HepG2 (cell line): ENCODE measurements at regions not wholly inside any gene's neighbourhood (a gene's known extent, or its start where the extent isn't known, plus 50 kb on each side); places are given as distances from the start of the nearest gene placed in this dataset.

Experiments used
- ATAC-seq: fragments of 200-7000 bp; cut with Tn5 transposase; 3 replicates; pipeline ENCODE4 v1.9.1; 2020; ENCODE audit warnings: mild to moderate bottlenecking, moderate library complexity
- BruUV-seq: library from RNA; stranded (reverse); fragments of 400-500 nt; replicated peaks from 2 replicates; lab custom pipeline; 2021; lab: Mats Ljungman, UMichigan
- CTCF ChIA-PET: fragments of 300-600 bp; formaldehyde crosslinking; extraction: SDS; loops from one replicate; lab custom pipeline; 2021; ENCODE audit warnings: low total read pairs, inconsistent platforms, low intra/inter-chr PET ratio; lab: Yijun Ruan, JAX
- POLR2A ChIA-PET: fragments of 350-600 bp; sonication (Branson Sonifier 250); formaldehyde crosslinking; loops from one replicate; lab custom pipeline; 2020; ENCODE audit warnings: antibody characterized with exemption, inconsistent platforms; lab: Yijun Ruan, JAX
- DNase-seq: peaks from one replicate; pipeline ENCODE4 v3.0.0-alpha.2; 2015; ENCODE audit warnings: low spot score
- FAIRE-seq: peaks from 3 replicates; lab custom pipeline; 2011; peaks lifted over from hg19 to GRCh38; lab: Jason Lieb, UNC
- H2AFZ ChIP-seq: one replicate; pipeline ENCODE4 v1.6.1; 2011; ENCODE audit warnings: low read length, inconsistent platforms
- H3K27ac ChIP-seq: fragments of 300-600 bp; 3 replicates; pipeline ENCODE4 v1.8.0; 2011; ENCODE audit warnings: mixed run types, mild to moderate bottlenecking, mixed read lengths, low read length, inconsistent platforms; ENCODE audit not compliant: insufficient read depth; ENCODE audit errors: extremely low read length
- H3K27me3 ChIP-seq, 2 experiments: fragments of 200-600 bp in 1 of 2; 2 replicates in 1 of 2; 3 replicates in 1 of 2; pipeline versions ENCODE4 v1.6.0 to v1.8.0; 2011; ENCODE audit warnings: low read length in 2 of 2, mild to moderate bottlenecking in 2 of 2, moderate library complexity in 2 of 2, inconsistent platforms in 1 of 2; ENCODE audit not compliant: insufficient read depth in 2 of 2, control insufficient read depth in 1 of 2
- H3K36me3 ChIP-seq, 2 experiments: fragments of 200-600 bp in 1 of 2; replicated peaks in 1 of 2; 2 replicates in 1 of 2; 3 replicates in 1 of 2; pipeline versions ENCODE4 v1.5.1 to v1.8.0; 2011; ENCODE audit warnings: low read length in 2 of 2, inconsistent platforms in 1 of 2; ENCODE audit not compliant: insufficient read depth in 2 of 2, control insufficient read depth in 1 of 2
- H3K4me1 ChIP-seq: 2 replicates; pipeline ENCODE4 v1.5.1; 2012; ENCODE audit warnings: low read length, inconsistent platforms; ENCODE audit not compliant: insufficient read depth
- H3K4me2 ChIP-seq: 2 replicates; pipeline ENCODE4 v1.6.0; 2011; ENCODE audit warnings: low read depth, low read length, inconsistent platforms
- H3K4me3 ChIP-seq, 3 experiments: fragments of 200-600 bp in 1 of 3; sonication (generic), shearing (Covaris generic) in 1 of 3; replicated peaks in 1 of 3; 2 replicates each; pipeline ENCODE4 v1.5.1; 2011 to 2016; ENCODE audit warnings: low read length in 3 of 3, inconsistent platforms in 2 of 3, low read depth in 2 of 3, mild to moderate bottlenecking in 2 of 3, control low read depth in 1 of 3, mixed read lengths in 1 of 3; ENCODE audit not compliant: insufficient read depth in 1 of 3
- H3K79me2 ChIP-seq: one replicate; pipeline ENCODE4 v1.6.1; 2011; ENCODE audit warnings: low read length, inconsistent platforms; ENCODE audit not compliant: insufficient read depth
- H3K9ac ChIP-seq: 2 replicates; pipeline ENCODE4 v1.6.0; 2011; ENCODE audit warnings: mild to moderate bottlenecking, low read depth, low read length, inconsistent platforms; ENCODE audit not compliant: insufficient read depth
- H3K9me3 ChIP-seq: 2 replicates; pipeline ENCODE4 v1.5.1; 2012; ENCODE audit warnings: mild to moderate bottlenecking, low read length
- H4K20me1 ChIP-seq: 2 replicates; pipeline ENCODE4 v1.6.0; 2011; ENCODE audit warnings: inconsistent platforms, mild to moderate bottlenecking, low read length, moderate library complexity; ENCODE audit not compliant: insufficient read depth
- CCDC6 ChIP-seq: sonication (generic); formaldehyde crosslinking; IDR thresholded peaks from 2 replicates; pipeline ENCODE4 v1.8.1; 2022; ENCODE audit warnings: mild to moderate bottlenecking, missing genetic modification reagents, moderate library complexity
- HDAC2 ChIP-seq: sonication (generic); formaldehyde crosslinking; IDR thresholded peaks from 2 replicates; pipeline ENCODE4 v1.4.0; 2020; ENCODE audit warnings: missing genetic modification reagents
- KLF9 ChIP-seq: IDR thresholded peaks from 2 replicates; pipeline ENCODE4 v1.6.1; 2016; ENCODE audit warnings: low read depth
- NFIB ChIP-seq: sonication (generic); formaldehyde crosslinking; IDR thresholded peaks from 2 replicates; pipeline ENCODE4 v1.9.0; 2021; ENCODE audit warnings: missing genetic modification reagents, mild to moderate bottlenecking, borderline replicate concordance
- RAD51 ChIP-seq: fragments of 450-650 bp; IDR thresholded peaks from 2 replicates; pipeline ENCODE4 v1.6.1; 2016; ENCODE audit warnings: borderline replicate concordance
- RFXAP ChIP-seq: sonication (generic); formaldehyde crosslinking; IDR thresholded peaks from 2 replicates; pipeline ENCODE4 v1.4.0; 2020; ENCODE audit warnings: missing genetic modification reagents, borderline replicate concordance
- ZNF382 ChIP-seq: sonication (generic); formaldehyde crosslinking; IDR thresholded peaks from 2 replicates; pipeline ENCODE4 v1.5.0; 2020; ENCODE audit warnings: missing genetic modification reagents, mild to moderate bottlenecking, borderline replicate concordance
- ZNF562 ChIP-seq: sonication (generic); formaldehyde crosslinking; IDR thresholded peaks from 2 replicates; pipeline ENCODE4 v1.8.0; 2022; ENCODE audit warnings: missing genetic modification reagents, borderline replicate concordance
- ZNF577 ChIP-seq: sonication (generic); formaldehyde crosslinking; IDR thresholded peaks from 2 replicates; pipeline ENCODE4 v1.4.0; 2020; ENCODE audit warnings: mild to moderate bottlenecking, low read depth, missing genetic modification reagents, borderline replicate concordance
- ZNF652 ChIP-seq: IDR thresholded peaks from 2 replicates; pipeline ENCODE4 v1.6.1; 2016; ENCODE audit warnings: low read depth, borderline replicate concordance
- WGBS: methylation state at CpG from one replicate; pipeline ENCODE4 v1.1.6; 2017; ENCODE audit warnings: low lambda C conversion rate; 5-methylcytosine and 5-hydroxymethylcytosine counted together
- in situ Hi-C: cut with HindIII; loops from 2 replicates; pipeline ENCODE4 v1.10.0; 2017; ENCODE audit warnings: low pct_unique_long_range_greater_than_20kb; ENCODE audit not compliant: extremely low pct_ligation_motif_present
- intact Hi-C: fragments of 100-400 bp; cut with micrococcal nuclease; formaldehyde crosslinking; loops from one replicate; pipeline ENCODE4 v1.10.0; 2022; ENCODE audit not compliant: unreplicated experiment
- TF ChIP-seq, protein P1 (sequence below): sonication (generic); formaldehyde crosslinking; IDR thresholded peaks from 2 replicates; pipeline ENCODE4 v1.8.1; 2023; ENCODE audit warnings: mild to moderate bottlenecking, missing genetic modification reagents, borderline replicate concordance
- TF ChIP-seq, protein P2 (sequence below): sonication (generic); formaldehyde crosslinking; conservative IDR thresholded peaks from 2 replicates; pipeline ENCODE4 v1.8.0; 2022; ENCODE audit warnings: missing genetic modification reagents
- TF ChIP-seq, protein P3 (sequence below): sonication (generic); formaldehyde crosslinking; IDR thresholded peaks from 2 replicates; pipeline ENCODE4 v1.8.0; 2022; ENCODE audit warnings: mild to moderate bottlenecking, missing genetic modification reagents
- TF ChIP-seq, protein P4 (sequence below): sonication (generic); formaldehyde crosslinking; IDR thresholded peaks from 2 replicates; pipeline ENCODE4 v1.5.1; 2020; ENCODE audit warnings: mild to moderate bottlenecking, moderate library complexity, missing genetic modification reagents
- TF ChIP-seq, protein P5 (sequence below): sonication (generic); formaldehyde crosslinking; IDR thresholded peaks from 2 replicates; pipeline ENCODE4 v1.5.0; 2020; ENCODE audit warnings: mild to moderate bottlenecking, missing genetic modification reagents
- TF ChIP-seq, protein P6 (sequence below): sonication (generic); formaldehyde crosslinking; IDR thresholded peaks from 2 replicates; pipeline ENCODE4 v1.8.0; 2022; ENCODE audit warnings: missing genetic modification reagents, mild to moderate bottlenecking, inconsistent platforms, borderline replicate concordance

DNA sequence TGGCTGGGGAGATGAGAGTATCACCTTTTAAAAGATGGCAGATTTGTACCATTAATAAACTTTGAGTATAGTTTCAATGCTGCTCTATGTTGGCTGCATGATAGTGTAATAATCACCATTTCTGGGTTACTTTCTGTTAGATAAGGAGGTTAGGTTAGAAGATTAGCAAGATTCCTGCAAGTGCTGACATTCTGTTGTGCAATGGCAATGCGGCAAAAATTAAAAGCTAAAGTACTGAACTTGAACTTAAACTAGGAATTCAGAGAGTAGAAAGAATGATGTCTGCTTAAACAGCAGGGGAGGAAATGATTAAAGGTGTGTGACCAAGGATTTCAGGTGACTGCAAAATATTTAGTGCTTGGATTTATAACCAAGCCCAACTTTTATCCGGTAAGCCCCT is 399.8 kb upstream of the MON1B start:
- Histone ChIP-seq H3K9me3 (no peaks in the 10 kb centered on the region), H3K36me3 (no peaks in the 10 kb centered on the region)
- WGBS, result 2% methylated on average over 2 of the region's 2 CpGs
- TF ChIP-seq, protein P1, sequence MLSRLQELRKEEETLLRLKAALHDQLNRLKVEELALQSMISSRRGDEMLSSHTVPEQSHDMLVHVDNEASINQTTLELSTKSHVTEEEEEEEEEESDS (CRISPR knock-in tag), result no peak
- no peak for TF ChIP-seq ZNF382 (CRISPR knock-in tag)
- TF ChIP-seq, protein P2, sequence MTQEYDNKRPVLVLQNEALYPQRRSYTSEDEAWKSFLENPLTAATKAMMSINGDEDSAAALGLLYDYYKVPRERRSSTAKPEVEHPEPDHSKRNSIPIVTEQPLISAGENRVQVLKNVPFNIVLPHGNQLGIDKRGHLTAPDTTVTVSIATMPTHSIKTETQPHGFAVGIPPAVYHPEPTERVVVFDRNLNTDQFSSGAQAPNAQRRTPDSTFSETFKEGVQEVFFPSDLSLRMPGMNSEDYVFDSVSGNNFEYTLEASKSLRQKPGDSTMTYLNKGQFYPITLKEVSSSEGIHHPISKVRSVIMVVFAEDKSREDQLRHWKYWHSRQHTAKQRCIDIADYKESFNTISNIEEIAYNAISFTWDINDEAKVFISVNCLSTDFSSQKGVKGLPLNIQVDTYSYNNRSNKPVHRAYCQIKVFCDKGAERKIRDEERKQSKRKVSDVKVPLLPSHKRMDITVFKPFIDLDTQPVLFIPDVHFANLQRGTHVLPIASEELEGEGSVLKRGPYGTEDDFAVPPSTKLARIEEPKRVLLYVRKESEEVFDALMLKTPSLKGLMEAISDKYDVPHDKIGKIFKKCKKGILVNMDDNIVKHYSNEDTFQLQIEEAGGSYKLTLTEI, result no peak
- TF ChIP-seq, protein P3, sequence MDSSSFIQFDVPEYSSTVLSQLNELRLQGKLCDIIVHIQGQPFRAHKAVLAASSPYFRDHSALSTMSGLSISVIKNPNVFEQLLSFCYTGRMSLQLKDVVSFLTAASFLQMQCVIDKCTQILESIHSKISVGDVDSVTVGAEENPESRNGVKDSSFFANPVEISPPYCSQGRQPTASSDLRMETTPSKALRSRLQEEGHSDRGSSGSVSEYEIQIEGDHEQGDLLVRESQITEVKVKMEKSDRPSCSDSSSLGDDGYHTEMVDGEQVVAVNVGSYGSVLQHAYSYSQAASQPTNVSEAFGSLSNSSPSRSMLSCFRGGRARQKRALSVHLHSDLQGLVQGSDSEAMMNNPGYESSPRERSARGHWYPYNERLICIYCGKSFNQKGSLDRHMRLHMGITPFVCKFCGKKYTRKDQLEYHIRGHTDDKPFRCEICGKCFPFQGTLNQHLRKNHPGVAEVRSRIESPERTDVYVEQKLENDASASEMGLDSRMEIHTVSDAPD, result no peak
- no peak for TF ChIP-seq ZNF562 (CRISPR knock-in tag)
- TF ChIP-seq RFXAP (CRISPR knock-in tag), result no peak
- TF ChIP-seq HDAC2 (CRISPR knock-in tag), result no peak
- TF ChIP-seq KLF9 (CRISPR knock-in tag), result no peak
- no peak for TF ChIP-seq CCDC6 (CRISPR knock-in tag)
- TF ChIP-seq ZNF652 (CRISPR knock-in tag), result no peak
- TF ChIP-seq, protein P4, sequence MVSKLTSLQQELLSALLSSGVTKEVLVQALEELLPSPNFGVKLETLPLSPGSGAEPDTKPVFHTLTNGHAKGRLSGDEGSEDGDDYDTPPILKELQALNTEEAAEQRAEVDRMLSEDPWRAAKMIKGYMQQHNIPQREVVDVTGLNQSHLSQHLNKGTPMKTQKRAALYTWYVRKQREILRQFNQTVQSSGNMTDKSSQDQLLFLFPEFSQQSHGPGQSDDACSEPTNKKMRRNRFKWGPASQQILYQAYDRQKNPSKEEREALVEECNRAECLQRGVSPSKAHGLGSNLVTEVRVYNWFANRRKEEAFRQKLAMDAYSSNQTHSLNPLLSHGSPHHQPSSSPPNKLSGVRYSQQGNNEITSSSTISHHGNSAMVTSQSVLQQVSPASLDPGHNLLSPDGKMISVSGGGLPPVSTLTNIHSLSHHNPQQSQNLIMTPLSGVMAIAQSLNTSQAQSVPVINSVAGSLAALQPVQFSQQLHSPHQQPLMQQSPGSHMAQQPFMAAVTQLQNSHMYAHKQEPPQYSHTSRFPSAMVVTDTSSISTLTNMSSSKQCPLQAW, result no peak
- TF ChIP-seq, protein P5, sequence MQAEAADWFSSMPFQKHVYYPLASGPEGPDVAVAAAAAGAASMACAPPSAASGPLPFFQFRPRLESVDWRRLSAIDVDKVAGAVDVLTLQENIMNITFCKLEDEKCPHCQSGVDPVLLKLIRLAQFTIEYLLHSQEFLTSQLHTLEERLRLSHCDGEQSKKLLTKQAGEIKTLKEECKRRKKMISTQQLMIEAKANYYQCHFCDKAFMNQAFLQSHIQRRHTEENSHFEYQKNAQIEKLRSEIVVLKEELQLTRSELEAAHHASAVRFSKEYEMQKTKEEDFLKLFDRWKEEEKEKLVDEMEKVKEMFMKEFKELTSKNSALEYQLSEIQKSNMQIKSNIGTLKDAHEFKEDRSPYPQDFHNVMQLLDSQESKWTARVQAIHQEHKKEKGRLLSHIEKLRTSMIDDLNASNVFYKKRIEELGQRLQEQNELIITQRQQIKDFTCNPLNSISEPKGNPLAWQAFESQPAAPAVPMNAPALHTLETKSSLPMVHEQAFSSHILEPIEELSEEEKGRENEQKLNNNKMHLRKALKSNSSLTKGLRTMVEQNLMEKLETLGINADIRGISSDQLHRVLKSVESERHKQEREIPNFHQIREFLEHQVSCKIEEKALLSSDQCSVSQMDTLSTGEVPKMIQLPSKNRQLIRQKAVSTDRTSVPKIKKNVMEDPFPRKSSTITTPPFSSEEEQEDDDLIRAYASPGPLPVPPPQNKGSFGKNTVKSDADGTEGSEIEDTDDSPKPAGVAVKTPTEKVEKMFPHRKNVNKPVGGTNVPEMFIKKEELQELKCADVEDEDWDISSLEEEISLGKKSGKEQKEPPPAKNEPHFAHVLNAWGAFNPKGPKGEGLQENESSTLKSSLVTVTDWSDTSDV (CRISPR knock-in tag), result no peak
- TF ChIP-seq, protein P6, sequence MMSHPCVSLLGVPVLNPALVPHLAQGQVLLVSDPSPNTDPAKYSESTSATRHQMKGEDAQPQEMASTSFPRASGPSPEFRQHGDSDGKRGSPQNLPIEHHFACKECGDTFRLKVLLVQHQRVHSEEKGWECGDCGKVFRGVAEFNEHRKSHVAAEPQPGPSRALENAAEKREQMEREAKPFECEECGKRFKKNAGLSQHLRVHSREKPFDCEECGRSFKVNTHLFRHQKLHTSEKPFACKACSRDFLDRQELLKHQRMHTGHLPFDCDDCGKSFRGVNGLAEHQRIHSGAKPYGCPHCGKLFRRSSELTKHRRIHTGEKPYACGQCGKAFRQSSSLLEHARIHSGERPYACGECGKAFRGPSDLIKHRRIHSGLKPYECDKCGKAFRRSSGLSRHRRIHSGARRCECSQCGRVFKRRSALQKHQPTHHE (CRISPR knock-in tag), result no peak
- TF ChIP-seq RAD51, result no peak
- no peak for TF ChIP-seq ZNF577
- TF ChIP-seq NFIB (CRISPR knock-in tag), result no peak
- TF ChIP-seq, all 625 proteins: peak for 0
- H3K9ac ChIP-seq, result no peak overlapping the region
- no peak overlapping the region for H3K27ac ChIP-seq
- POLR2A ChIA-PET, result no interaction called here
- ATAC-seq (no peak), DNase-seq (no peak), FAIRE-seq (no peak)
- H3K4me1 ChIP-seq, result no peaks in the 10 kb centered on the region
- no peak overlapping the region for H3K4me2 ChIP-seq
- H2AFZ ChIP-seq, result no peak overlapping the region
- no peak overlapping the region for H3K4me3 ChIP-seq
- BruUV-seq, result no TSS peak
- H3K27me3 ChIP-seq, result peaks cover 0 to 10% of the 10 kb centered on the region in 2 experiments; a peak in 2 of 5 replicates
- CTCF ChIA-PET, result no interaction called here
- in situ Hi-C loops (no loop called here), intact Hi-C loops (no loop called here)
- H4K20me1 ChIP-seq, result no peaks in the 10 kb centered on the region
- H3K79me2 ChIP-seq, result no peaks in the 10 kb centered on the region
